Endothelial cell of umbilical vein (primary cell): ENCODE measurements at regions not wholly inside any gene's neighbourhood (a gene's known extent, or its start where the extent isn't known, plus 50 kb on each side); places are given as distances from the start of the nearest gene placed in this dataset.

ENCODE experiments used
- EZH2 ChIP-seq: IDR thresholded peaks from 2 replicates; pipeline ENCODE4 v1.6.1; 2012; ENCODE audit warnings: borderline replicate concordance, low read depth, mild to moderate bottlenecking, moderate library complexity, low read length, inconsistent platforms; ENCODE audit not compliant: severe bottlenecking
- FOS ChIP-seq: IDR thresholded peaks from 2 replicates; pipeline ENCODE4 v1.6.1; 2011; ENCODE audit warnings: mild to moderate bottlenecking, low read length, moderate library complexity, borderline replicate concordance; ENCODE audit not compliant: insufficient read depth
- GATA2 ChIP-seq: IDR thresholded peaks from 2 replicates; pipeline ENCODE4 v1.7.0; 2011; ENCODE audit warnings: low read depth, mild to moderate bottlenecking, moderate library complexity, mixed read lengths, low read length; ENCODE audit not compliant: insufficient read length, insufficient read depth
- MYC ChIP-seq: IDR thresholded peaks from one replicate; pipeline ENCODE4 v1.6.1; 2011; ENCODE audit warnings: mild to moderate bottlenecking, low read depth, low read length
- POLR2A ChIP-seq: IDR thresholded peaks from 2 replicates; pipeline ENCODE4 v1.6.1; 2012; ENCODE audit warnings: low read depth, mild to moderate bottlenecking, control low read depth, low read length
- POLR2AphosphoS5 ChIP-seq: IDR thresholded peaks from 2 replicates; pipeline ENCODE4 v1.6.1; 2012; ENCODE audit warnings: low read depth, mild to moderate bottlenecking, control low read depth, low read length, moderate library complexity; ENCODE audit not compliant: insufficient read depth
- TF ChIP-seq, protein P1 (sequence below), 2 donors: IDR thresholded peaks; 1 replicate in 1 of 2; 2 replicates in 1 of 2; pipeline ENCODE4 v1.5.1; 2011; ENCODE audit warnings: low read length in 2 of 2, mild to moderate bottlenecking in 2 of 2, moderate library complexity in 2 of 2, control low read depth in 1 of 2, inconsistent platforms in 1 of 2, low read depth in 1 of 2; ENCODE audit not compliant: insufficient read depth in 1 of 2; ENCODE audit errors: extremely low read depth in 1 of 2
- TF ChIP-seq, protein P2 (sequence below): IDR thresholded peaks from 2 replicates; pipeline ENCODE4 v1.6.1; 2011; ENCODE audit not compliant: insufficient read depth, insufficient read length

DNA sequence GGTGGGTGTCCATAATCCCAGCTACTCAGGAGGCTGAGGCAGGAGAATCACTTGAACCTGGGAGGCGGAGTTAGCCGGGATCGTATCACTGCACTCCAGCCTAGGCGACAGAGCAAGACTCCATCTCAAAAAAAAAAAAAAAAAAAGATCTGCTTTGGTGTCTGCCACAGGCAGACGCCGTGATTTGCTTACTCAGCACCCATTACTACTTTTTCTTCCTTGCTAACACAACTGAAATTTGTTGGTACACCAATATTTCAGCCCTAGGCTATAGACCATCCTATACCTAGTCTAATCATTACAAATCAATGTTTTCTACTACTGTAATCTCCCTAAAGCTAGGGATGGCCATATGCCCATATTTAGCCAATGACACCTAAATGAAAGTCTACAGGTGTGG, 53.5 kb upstream of the PARD3 start:
- TF ChIP-seq, protein P1, sequence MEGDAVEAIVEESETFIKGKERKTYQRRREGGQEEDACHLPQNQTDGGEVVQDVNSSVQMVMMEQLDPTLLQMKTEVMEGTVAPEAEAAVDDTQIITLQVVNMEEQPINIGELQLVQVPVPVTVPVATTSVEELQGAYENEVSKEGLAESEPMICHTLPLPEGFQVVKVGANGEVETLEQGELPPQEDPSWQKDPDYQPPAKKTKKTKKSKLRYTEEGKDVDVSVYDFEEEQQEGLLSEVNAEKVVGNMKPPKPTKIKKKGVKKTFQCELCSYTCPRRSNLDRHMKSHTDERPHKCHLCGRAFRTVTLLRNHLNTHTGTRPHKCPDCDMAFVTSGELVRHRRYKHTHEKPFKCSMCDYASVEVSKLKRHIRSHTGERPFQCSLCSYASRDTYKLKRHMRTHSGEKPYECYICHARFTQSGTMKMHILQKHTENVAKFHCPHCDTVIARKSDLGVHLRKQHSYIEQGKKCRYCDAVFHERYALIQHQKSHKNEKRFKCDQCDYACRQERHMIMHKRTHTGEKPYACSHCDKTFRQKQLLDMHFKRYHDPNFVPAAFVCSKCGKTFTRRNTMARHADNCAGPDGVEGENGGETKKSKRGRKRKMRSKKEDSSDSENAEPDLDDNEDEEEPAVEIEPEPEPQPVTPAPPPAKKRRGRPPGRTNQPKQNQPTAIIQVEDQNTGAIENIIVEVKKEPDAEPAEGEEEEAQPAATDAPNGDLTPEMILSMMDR (IDR thresholded peaks at IDR 0.05; ENCODE audit: extremely low read depth in 1 of 2, insufficient read depth in 1 of 2, low read depth in 1 of 2, low read length in 2 of 2) = no peak
- TF ChIP-seq POLR2AphosphoS5 (no peak), EZH2 (no peak), POLR2A (no peak), GATA2 (no peak), MYC (no peak), FOS (no peak)
- TF ChIP-seq, protein P2, sequence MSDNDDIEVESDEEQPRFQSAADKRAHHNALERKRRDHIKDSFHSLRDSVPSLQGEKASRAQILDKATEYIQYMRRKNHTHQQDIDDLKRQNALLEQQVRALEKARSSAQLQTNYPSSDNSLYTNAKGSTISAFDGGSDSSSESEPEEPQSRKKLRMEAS = no peak
